Hepatocyte (in vitro differentiated cells): ENCODE measurements at regions not wholly inside any gene's neighbourhood (a gene's known extent, or its start where the extent isn't known, plus 50 kb on each side); places are given as distances from the start of the nearest gene placed in this dataset.

Experiments
- DNase-seq: peaks from one replicate; pipeline ENCODE4 v3.0.0-alpha.2; 2016; ENCODE audit warnings: low spot score
- H2AFZ ChIP-seq: fragments of 200-600 bp; sonication (generic); 2 replicates; pipeline ENCODE4 v1.6.0; 2016; ENCODE audit warnings: antibody characterized with exemption, mild to moderate bottlenecking
- H3K27ac ChIP-seq: fragments of 200-600 bp; sonication (generic); 2 replicates; pipeline ENCODE4 v1.5.1; 2016; ENCODE audit warnings: mild to moderate bottlenecking
- H3K27me3 ChIP-seq: fragments of 200-600 bp; sonication (generic); 2 replicates; pipeline ENCODE4 v1.6.1; 2016
- H3K36me3 ChIP-seq: fragments of 200-600 bp; sonication (generic); replicated peaks from 2 replicates; pipeline ENCODE4 v1.5.1; 2016; ENCODE audit warnings: low read depth; ENCODE audit not compliant: insufficient read depth
- H3K4me1 ChIP-seq: fragments of 200-600 bp; sonication (generic); 2 replicates; pipeline ENCODE4 v1.5.1; 2016; ENCODE audit warnings: mild to moderate bottlenecking, moderate library complexity; ENCODE audit not compliant: insufficient read depth
- H3K4me2 ChIP-seq: fragments of 200-600 bp; sonication (generic); 2 replicates; pipeline ENCODE4 v1.6.0; 2016
- H3K4me3 ChIP-seq: fragments of 200-600 bp; sonication (generic); 2 replicates; pipeline ENCODE4 v1.5.1; 2016; ENCODE audit warnings: mild to moderate bottlenecking
- H3K79me2 ChIP-seq: fragments of 200-600 bp; sonication (generic); 2 replicates; pipeline ENCODE4 v1.6.0; 2017; ENCODE audit warnings: mild to moderate bottlenecking
- H3K9me2 ChIP-seq: fragments of 200-600 bp; sonication (generic); replicated peaks from 2 replicates; pipeline ENCODE4 v1.6.0; 2017; ENCODE audit warnings: mild to moderate bottlenecking; ENCODE audit not compliant: insufficient read depth
- H3K9me3 ChIP-seq: fragments of 200-600 bp; sonication (generic); 2 replicates; pipeline ENCODE4 v1.5.1; 2016; ENCODE audit warnings: low read depth, mild to moderate bottlenecking
- H4K20me1 ChIP-seq: fragments of 200-600 bp; sonication (generic); 2 replicates; pipeline ENCODE4 v1.6.0; 2016; ENCODE audit warnings: mild to moderate bottlenecking; ENCODE audit not compliant: insufficient read depth, poor library complexity, severe bottlenecking
- EZH2 ChIP-seq: fragments of 200-600 bp; sonication (generic); IDR thresholded peaks from 2 replicates; pipeline ENCODE4 v1.6.1; 2016; ENCODE audit warnings: antibody characterized with exemption, mild to moderate bottlenecking, borderline replicate concordance
- EZH2phosphoT487 ChIP-seq: fragments of 200-600 bp; sonication (generic); IDR thresholded peaks from one replicate; pipeline ENCODE4 v1.6.1; 2018; ENCODE audit warnings: antibody characterized with exemption, mild to moderate bottlenecking, low read depth, moderate library complexity; ENCODE audit not compliant: unreplicated experiment, severe bottlenecking
- WGBS: methylation state at CpG from one replicate; pipeline ENCODE4 v1.1.6; 2016; ENCODE audit warnings: low lambda C conversion rate; ENCODE audit errors: missing lambda C conversion rate; 5-methylcytosine and 5-hydroxymethylcytosine counted together
- TF ChIP-seq, protein P1 (sequence below): fragments of 200-600 bp; sonication (generic); IDR thresholded peaks from 2 replicates; pipeline ENCODE4 v1.5.1; 2016; ENCODE audit warnings: antibody characterized with exemption, mild to moderate bottlenecking; ENCODE audit not compliant: poor library complexity

GRCh38 chr6:97450087-97450486 is 167.1 kb upstream of the MMS22L start:
- H3K9me3 ChIP-seq = no peaks in the 10 kb centered on the region
- H4K20me1 ChIP-seq = no peaks in the 10 kb centered on the region
- no peaks in the 10 kb centered on the region for H3K79me2 ChIP-seq
- no peaks in the 10 kb centered on the region for H3K27me3 ChIP-seq
- no peak for TF ChIP-seq EZH2
- TF ChIP-seq EZH2phosphoT487 = no peak
- TF ChIP-seq, protein P1, sequence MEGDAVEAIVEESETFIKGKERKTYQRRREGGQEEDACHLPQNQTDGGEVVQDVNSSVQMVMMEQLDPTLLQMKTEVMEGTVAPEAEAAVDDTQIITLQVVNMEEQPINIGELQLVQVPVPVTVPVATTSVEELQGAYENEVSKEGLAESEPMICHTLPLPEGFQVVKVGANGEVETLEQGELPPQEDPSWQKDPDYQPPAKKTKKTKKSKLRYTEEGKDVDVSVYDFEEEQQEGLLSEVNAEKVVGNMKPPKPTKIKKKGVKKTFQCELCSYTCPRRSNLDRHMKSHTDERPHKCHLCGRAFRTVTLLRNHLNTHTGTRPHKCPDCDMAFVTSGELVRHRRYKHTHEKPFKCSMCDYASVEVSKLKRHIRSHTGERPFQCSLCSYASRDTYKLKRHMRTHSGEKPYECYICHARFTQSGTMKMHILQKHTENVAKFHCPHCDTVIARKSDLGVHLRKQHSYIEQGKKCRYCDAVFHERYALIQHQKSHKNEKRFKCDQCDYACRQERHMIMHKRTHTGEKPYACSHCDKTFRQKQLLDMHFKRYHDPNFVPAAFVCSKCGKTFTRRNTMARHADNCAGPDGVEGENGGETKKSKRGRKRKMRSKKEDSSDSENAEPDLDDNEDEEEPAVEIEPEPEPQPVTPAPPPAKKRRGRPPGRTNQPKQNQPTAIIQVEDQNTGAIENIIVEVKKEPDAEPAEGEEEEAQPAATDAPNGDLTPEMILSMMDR = no peak
- H3K36me3 ChIP-seq = no peaks in the 10 kb centered on the region
- H3K27ac ChIP-seq = no peak overlapping the region
- no peak overlapping the region for H2AFZ ChIP-seq
- H3K9me2 ChIP-seq = no peaks in the 10 kb centered on the region
- H3K4me3 ChIP-seq = no peak overlapping the region
- H3K4me2 ChIP-seq = no peak overlapping the region
- no peaks in the 10 kb centered on the region for H3K4me1 ChIP-seq
- DNase-seq = no peak
- 89% methylated on average over 3 of the region's 3 CpGs for WGBS

DNA sequence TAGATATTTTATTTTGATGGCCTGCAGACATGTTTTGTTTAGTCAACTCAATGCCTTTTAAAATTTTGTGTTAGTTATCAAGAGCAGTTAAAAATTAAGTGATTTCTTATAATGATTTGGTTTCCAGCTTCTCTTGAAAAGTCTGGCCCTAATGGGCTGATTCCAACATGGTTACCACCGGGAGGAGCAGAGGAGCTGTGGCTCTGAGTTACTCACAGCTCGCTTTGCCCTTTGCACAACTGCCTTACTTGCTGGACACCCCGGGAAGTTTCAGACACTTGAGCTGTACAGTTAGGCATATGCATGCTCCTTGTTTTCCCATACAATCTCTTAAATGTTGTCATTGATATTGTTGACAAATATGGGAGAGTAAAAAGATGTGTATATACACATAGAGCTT is 173.1 kb upstream of the MMS22L start:
- WGBS = 46% methylated on average over 3 of the region's 3 CpGs

GRCh38 chr6:97459535-97459934 is 176.5 kb upstream of the MMS22L start:
- H2AFZ ChIP-seq = no peak overlapping the region
- H3K79me2 ChIP-seq = no peaks in the 10 kb centered on the region
- H3K27ac ChIP-seq = no peak overlapping the region
- no peaks in the 10 kb centered on the region for H4K20me1 ChIP-seq
- no peaks in the 10 kb centered on the region for H3K9me3 ChIP-seq
- no peak overlapping the region for H3K4me3 ChIP-seq
- no peak for DNase-seq
- WGBS = 89% methylated on average over 3 of the region's 3 CpGs
- TF ChIP-seq, protein P1 = no peak
- TF ChIP-seq EZH2 = no peak
- TF ChIP-seq EZH2phosphoT487 = no peak
- H3K4me2 ChIP-seq = no peak overlapping the region
- no peaks in the 10 kb centered on the region for H3K36me3 ChIP-seq
- no peaks in the 10 kb centered on the region for H3K9me2 ChIP-seq
- H3K27me3 ChIP-seq = no peaks in the 10 kb centered on the region
- no peaks in the 10 kb centered on the region for H3K4me1 ChIP-seq

More for the DNA sequence above, 173.1 kb upstream of the MMS22L start:
- H4K20me1 ChIP-seq = no peaks in the 10 kb centered on the region
- no peak for DNase-seq
- no peaks in the 10 kb centered on the region for H3K9me3 ChIP-seq
- H3K9me2 ChIP-seq = no peaks in the 10 kb centered on the region
- H3K4me3 ChIP-seq = no peak overlapping the region
- no peaks in the 10 kb centered on the region for H3K36me3 ChIP-seq
- H3K4me2 ChIP-seq = no peak overlapping the region
- TF ChIP-seq EZH2phosphoT487 (no peak), EZH2 (no peak)
- TF ChIP-seq, protein P1 = no peak
- no peak overlapping the region for H3K27ac ChIP-seq
- H3K4me1 ChIP-seq = no peaks in the 10 kb centered on the region
- H2AFZ ChIP-seq = no peak overlapping the region
- no peaks in the 10 kb centered on the region for H3K79me2 ChIP-seq
- no peaks in the 10 kb centered on the region for H3K27me3 ChIP-seq

GRCh38 chr6:97459986-97460385 is 177.0 kb upstream of the MMS22L start:
- no peak overlapping the region for H2AFZ ChIP-seq
- TF ChIP-seq EZH2phosphoT487 (no peak), EZH2 (no peak)
- TF ChIP-seq, protein P1 = no peak
- H3K79me2 ChIP-seq = no peaks in the 10 kb centered on the region
- H3K4me3 ChIP-seq = no peak overlapping the region
- H3K27me3 ChIP-seq = no peaks in the 10 kb centered on the region
- H4K20me1 ChIP-seq = no peaks in the 10 kb centered on the region
- H3K27ac ChIP-seq = no peak overlapping the region
- no peak for DNase-seq
- no peaks in the 10 kb centered on the region for H3K9me3 ChIP-seq
- 92% methylated on average over 1 of the region's 1 CpG for WGBS
- no peaks in the 10 kb centered on the region for H3K4me1 ChIP-seq
- H3K36me3 ChIP-seq = no peaks in the 10 kb centered on the region
- H3K9me2 ChIP-seq = no peaks in the 10 kb centered on the region
- no peak overlapping the region for H3K4me2 ChIP-seq
